ENCODE measurements at regions not wholly inside any gene's neighbourhood (a gene's known extent, or its start where the extent isn't known, plus 50 kb on each side); places are given as distances from the start of the nearest gene placed in this dataset.

DNA sequence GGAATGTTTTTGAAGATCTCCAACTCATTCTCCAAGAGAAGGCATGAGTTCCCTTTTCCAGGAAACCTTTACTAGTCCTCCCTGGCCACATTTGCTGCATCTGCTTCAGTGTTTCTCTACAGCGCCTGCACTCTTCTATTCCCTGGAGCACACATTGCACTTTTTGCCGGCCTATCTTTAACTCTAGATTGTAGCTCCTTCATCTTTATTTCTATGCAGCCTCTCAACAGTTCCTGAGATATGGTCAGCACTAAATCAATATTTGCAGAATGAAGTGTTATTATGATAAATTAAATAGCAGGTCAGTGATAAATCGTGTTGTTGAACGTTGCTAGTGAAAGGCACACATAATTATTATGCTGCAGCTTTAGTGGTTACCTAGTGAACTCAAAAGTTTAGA lies 88.3 kb downstream of the VCX3A start:
- TF ChIP-seq, protein P1, sequence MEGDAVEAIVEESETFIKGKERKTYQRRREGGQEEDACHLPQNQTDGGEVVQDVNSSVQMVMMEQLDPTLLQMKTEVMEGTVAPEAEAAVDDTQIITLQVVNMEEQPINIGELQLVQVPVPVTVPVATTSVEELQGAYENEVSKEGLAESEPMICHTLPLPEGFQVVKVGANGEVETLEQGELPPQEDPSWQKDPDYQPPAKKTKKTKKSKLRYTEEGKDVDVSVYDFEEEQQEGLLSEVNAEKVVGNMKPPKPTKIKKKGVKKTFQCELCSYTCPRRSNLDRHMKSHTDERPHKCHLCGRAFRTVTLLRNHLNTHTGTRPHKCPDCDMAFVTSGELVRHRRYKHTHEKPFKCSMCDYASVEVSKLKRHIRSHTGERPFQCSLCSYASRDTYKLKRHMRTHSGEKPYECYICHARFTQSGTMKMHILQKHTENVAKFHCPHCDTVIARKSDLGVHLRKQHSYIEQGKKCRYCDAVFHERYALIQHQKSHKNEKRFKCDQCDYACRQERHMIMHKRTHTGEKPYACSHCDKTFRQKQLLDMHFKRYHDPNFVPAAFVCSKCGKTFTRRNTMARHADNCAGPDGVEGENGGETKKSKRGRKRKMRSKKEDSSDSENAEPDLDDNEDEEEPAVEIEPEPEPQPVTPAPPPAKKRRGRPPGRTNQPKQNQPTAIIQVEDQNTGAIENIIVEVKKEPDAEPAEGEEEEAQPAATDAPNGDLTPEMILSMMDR (IDR thresholded peaks at IDR 0.05): no peak
- no peak for TF ChIP-seq POLR2AphosphoS5 (IDR thresholded peaks at IDR 0.05)
